ENCODE measurements at regions not wholly inside any gene's neighbourhood (a gene's known extent, or its start where the extent isn't known, plus 50 kb on each side); places are given as distances from the start of the nearest gene placed in this dataset.

DNA sequence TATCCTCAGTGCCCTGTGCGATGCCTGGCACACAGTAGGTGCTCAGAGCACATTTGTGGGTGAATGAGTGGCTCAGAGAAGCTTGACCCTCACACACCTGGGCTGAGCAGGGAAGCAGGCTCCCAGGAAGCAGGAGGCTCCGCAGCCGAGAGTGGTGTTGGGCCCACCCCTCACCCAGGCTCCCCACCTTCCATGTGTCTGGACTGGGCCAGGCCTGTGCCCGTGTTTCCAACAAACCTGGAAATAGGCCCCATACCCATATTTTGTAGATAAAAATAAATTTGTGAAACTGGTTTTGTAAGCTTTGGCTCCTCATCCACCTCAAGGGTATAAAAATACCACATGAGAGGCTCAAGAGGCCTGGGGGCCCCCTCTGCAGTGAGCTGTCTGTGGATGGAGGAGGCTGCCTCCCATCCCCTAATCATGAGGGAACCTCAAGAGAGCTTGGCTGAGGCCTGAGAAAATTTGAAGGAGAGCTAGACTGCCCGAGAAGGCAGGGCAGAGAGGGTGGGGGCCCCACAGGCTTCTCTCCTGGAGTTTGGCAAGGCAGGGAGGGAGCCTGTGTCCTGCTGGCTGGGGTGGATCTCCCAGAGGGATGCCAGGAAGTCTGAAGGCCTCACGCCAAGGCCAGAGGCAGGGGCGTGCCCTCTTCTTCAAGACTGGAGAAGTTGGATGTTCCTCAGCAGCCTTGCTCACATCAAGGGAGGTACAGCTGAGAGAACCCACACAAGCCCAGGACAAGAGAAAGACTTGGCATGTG, 147.0 kb upstream of the NECTIN1 start:
- TF ChIP-seq, protein P1, sequence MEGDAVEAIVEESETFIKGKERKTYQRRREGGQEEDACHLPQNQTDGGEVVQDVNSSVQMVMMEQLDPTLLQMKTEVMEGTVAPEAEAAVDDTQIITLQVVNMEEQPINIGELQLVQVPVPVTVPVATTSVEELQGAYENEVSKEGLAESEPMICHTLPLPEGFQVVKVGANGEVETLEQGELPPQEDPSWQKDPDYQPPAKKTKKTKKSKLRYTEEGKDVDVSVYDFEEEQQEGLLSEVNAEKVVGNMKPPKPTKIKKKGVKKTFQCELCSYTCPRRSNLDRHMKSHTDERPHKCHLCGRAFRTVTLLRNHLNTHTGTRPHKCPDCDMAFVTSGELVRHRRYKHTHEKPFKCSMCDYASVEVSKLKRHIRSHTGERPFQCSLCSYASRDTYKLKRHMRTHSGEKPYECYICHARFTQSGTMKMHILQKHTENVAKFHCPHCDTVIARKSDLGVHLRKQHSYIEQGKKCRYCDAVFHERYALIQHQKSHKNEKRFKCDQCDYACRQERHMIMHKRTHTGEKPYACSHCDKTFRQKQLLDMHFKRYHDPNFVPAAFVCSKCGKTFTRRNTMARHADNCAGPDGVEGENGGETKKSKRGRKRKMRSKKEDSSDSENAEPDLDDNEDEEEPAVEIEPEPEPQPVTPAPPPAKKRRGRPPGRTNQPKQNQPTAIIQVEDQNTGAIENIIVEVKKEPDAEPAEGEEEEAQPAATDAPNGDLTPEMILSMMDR (conservative IDR thresholded peaks at IDR 0.05; ENCODE audit: low read depth in 2 of 2), result no peak
- TF ChIP-seq, protein P2, sequence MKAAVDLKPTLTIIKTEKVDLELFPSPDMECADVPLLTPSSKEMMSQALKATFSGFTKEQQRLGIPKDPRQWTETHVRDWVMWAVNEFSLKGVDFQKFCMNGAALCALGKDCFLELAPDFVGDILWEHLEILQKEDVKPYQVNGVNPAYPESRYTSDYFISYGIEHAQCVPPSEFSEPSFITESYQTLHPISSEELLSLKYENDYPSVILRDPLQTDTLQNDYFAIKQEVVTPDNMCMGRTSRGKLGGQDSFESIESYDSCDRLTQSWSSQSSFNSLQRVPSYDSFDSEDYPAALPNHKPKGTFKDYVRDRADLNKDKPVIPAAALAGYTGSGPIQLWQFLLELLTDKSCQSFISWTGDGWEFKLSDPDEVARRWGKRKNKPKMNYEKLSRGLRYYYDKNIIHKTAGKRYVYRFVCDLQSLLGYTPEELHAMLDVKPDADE (IDR thresholded peaks at IDR 0.05), result no peak
- TF ChIP-seq ZNF114 (CRISPR knock-in tag; IDR thresholded peaks at IDR 0.05) (no peak), NANOG (IDR thresholded peaks at IDR 0.05; ENCODE audit: borderline replicate concordance) (no peak), EZH2 (IDR thresholded peaks at IDR 0.05; ENCODE audit: low read depth, unreplicated experiment) (no peak), EZH2phosphoT487 (IDR thresholded peaks at IDR 0.05; ENCODE audit: unreplicated experiment) (no peak), POLR2AphosphoS5 (IDR thresholded peaks at IDR 0.05; ENCODE audit: low read depth) (no peak), CREB1 (CRISPR knock-in tag; IDR thresholded peaks at IDR 0.05; ENCODE audit: low read depth) (no peak)
- TF ChIP-seq, protein P3, sequence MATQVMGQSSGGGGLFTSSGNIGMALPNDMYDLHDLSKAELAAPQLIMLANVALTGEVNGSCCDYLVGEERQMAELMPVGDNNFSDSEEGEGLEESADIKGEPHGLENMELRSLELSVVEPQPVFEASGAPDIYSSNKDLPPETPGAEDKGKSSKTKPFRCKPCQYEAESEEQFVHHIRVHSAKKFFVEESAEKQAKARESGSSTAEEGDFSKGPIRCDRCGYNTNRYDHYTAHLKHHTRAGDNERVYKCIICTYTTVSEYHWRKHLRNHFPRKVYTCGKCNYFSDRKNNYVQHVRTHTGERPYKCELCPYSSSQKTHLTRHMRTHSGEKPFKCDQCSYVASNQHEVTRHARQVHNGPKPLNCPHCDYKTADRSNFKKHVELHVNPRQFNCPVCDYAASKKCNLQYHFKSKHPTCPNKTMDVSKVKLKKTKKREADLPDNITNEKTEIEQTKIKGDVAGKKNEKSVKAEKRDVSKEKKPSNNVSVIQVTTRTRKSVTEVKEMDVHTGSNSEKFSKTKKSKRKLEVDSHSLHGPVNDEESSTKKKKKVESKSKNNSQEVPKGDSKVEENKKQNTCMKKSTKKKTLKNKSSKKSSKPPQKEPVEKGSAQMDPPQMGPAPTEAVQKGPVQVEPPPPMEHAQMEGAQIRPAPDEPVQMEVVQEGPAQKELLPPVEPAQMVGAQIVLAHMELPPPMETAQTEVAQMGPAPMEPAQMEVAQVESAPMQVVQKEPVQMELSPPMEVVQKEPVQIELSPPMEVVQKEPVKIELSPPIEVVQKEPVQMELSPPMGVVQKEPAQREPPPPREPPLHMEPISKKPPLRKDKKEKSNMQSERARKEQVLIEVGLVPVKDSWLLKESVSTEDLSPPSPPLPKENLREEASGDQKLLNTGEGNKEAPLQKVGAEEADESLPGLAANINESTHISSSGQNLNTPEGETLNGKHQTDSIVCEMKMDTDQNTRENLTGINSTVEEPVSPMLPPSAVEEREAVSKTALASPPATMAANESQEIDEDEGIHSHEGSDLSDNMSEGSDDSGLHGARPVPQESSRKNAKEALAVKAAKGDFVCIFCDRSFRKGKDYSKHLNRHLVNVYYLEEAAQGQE (IDR thresholded peaks at IDR 0.05; ENCODE audit: unreplicated experiment), result no peak
